ENCODE measurements at regions not wholly inside any gene's neighbourhood (a gene's known extent, or its start where the extent isn't known, plus 50 kb on each side); places are given as distances from the start of the nearest gene placed in this dataset.

GRCh38 chr15:92810418-92811138 lies 89.5 kb upstream of the CHD2 start:
- no peak for TF ChIP-seq CTCF (IDR thresholded peaks at IDR 0.05; ENCODE audit: unreplicated experiment)
- DNase-seq (ENCODE audit: low spot score, unreplicated experiment) = no peak
- H3K36me3 Mint-ChIP-seq (ENCODE audit: insufficient read depth) = peaks cover 2% of the 10 kb centered on the region
- peak overlapping the region; percentile 98 for H3K27ac Mint-ChIP-seq
- H3K4me1 Mint-ChIP-seq (ENCODE audit: low read depth) = peaks cover 30% of the 10 kb centered on the region
- peaks cover 3% of the 10 kb centered on the region for H3K9me3 Mint-ChIP-seq (ENCODE audit: low read depth)
- H3K4me3 Mint-ChIP-seq (ENCODE audit: low read depth) = peak overlapping the region; percentile 80
- no peaks in the 10 kb centered on the region for H3K27me3 Mint-ChIP-seq

GRCh38 chr15:92811148-92811913 lies 88.8 kb upstream of the CHD2 start:
- no peak for TF ChIP-seq CTCF (IDR thresholded peaks at IDR 0.05; ENCODE audit: unreplicated experiment)
- no peaks in the 10 kb centered on the region for H3K27me3 Mint-ChIP-seq
- peak overlapping the region; percentile 98 for H3K27ac Mint-ChIP-seq
- H3K4me1 Mint-ChIP-seq (ENCODE audit: low read depth) = peaks cover 30% of the 10 kb centered on the region
- peaks cover 1% of the 10 kb centered on the region for H3K36me3 Mint-ChIP-seq (ENCODE audit: insufficient read depth)
- DNase-seq (ENCODE audit: low spot score, unreplicated experiment) = no peak
- peak overlapping the region; percentile 48 for H3K4me3 Mint-ChIP-seq (ENCODE audit: low read depth)
- H3K9me3 Mint-ChIP-seq (ENCODE audit: low read depth) = peaks cover 2% of the 10 kb centered on the region

DNA sequence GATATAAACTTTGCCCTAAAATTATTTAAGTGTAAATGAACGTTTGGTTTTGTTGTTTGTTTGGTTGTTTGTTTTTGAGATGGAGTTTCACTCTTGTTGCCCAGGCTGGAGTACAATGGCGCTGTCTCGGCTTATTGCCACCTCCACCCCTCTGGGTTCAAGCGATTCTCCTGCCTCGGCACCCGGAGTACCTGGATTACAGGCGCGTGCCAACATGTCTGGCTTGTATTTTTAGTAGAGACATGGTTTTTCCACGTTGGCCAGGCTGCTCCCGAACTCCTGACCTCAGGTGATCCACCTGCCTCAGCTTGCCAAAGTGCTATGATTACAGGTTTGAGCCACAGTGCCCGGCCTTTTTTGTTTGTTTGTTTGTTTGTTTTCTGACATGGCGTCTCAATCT lies 87.9 kb upstream of the CHD2 start:
- TF ChIP-seq CTCF (IDR thresholded peaks at IDR 0.05; ENCODE audit: unreplicated experiment) = no peak
- DNase-seq (ENCODE audit: low spot score, unreplicated experiment) = no peak
- Mint-ChIP-seq H3K4me1 (ENCODE audit: low read depth) (peaks cover 30% of the 10 kb centered on the region), H3K36me3 (ENCODE audit: insufficient read depth) (no peaks in the 10 kb centered on the region), H3K9me3 (ENCODE audit: low read depth) (no peaks in the 10 kb centered on the region), H3K4me3 (ENCODE audit: low read depth) (no peak overlapping the region), H3K27ac (peak overlapping the region; percentile 92), H3K27me3 (no peaks in the 10 kb centered on the region)

GRCh38 chr15:92813485-92813884 lies 86.6 kb upstream of the CHD2 start:
- Mint-ChIP-seq H3K27ac (peak overlapping the region; percentile 88), H3K4me1 (ENCODE audit: low read depth) (peaks cover 32% of the 10 kb centered on the region), H3K27me3 (no peaks in the 10 kb centered on the region), H3K9me3 (ENCODE audit: low read depth) (no peaks in the 10 kb centered on the region), H3K36me3 (ENCODE audit: insufficient read depth) (no peaks in the 10 kb centered on the region), H3K4me3 (ENCODE audit: low read depth) (no peak overlapping the region)
- no peak for DNase-seq (ENCODE audit: low spot score, unreplicated experiment)
- TF ChIP-seq CTCF (IDR thresholded peaks at IDR 0.05; ENCODE audit: unreplicated experiment) = no peak

DNA sequence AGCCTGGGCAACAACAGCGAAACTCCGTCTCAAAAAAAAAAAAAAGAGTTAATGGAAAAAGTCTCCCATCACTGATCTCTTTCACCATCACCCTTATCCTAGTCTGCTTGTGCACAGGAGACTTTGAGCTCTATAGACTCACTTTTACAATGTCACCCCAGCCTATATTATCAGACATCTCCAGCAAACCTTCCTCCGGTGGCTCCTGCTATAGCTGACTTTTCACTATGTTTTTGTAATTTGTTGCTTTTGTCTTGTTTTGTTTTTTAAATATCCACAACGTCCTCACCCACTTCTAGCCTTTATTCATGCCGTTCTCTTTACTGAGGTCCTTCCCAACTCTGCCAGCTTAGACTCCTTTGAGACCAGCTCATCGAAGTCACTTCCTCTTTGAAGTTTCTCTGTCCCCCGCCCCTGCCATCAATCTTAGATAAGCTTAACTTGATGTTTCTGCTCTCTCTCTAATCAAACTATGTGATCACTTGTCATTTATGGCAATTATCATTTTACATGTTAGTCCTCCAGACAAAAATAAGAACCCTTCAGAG lies 82.7 kb upstream of the CHD2 start:
- Mint-ChIP-seq H3K36me3 (ENCODE audit: insufficient read depth) (no peaks in the 10 kb centered on the region), H3K4me3 (ENCODE audit: low read depth) (no peak overlapping the region), H3K27me3 (no peaks in the 10 kb centered on the region), H3K27ac (no peak overlapping the region), H3K9me3 (ENCODE audit: low read depth) (no peaks in the 10 kb centered on the region), H3K4me1 (ENCODE audit: low read depth) (peaks cover 36% of the 10 kb centered on the region)
- no peak for DNase-seq (ENCODE audit: low spot score, unreplicated experiment)
- TF ChIP-seq CTCF (IDR thresholded peaks at IDR 0.05; ENCODE audit: unreplicated experiment) = no peak
